GM12878 (cell line): ENCODE measurements at regions not wholly inside any gene's neighbourhood (a gene's known extent, or its start where the extent isn't known, plus 50 kb on each side); places are given as distances from the start of the nearest gene placed in this dataset.

Experiments
- ATAC-seq: fragments of 200-7000 bp; cut with Tn5 transposase; 3 replicates; pipeline ENCODE4 v1.9.1; 2020; ENCODE audit warnings: mild to moderate bottlenecking, moderate library complexity
- BruUV-seq: library from RNA; stranded (reverse); fragments of 400-500 nt; replicated peaks from 2 replicates; lab custom pipeline; 2021; lab: Mats Ljungman, UMichigan
- CTCF ChIA-PET: fragments of 300-600 bp; sonication (Branson Sonifier 250); formaldehyde crosslinking; extraction: SDS; loops from one replicate; lab custom pipeline; 2021; ENCODE audit warnings: inconsistent platforms; lab: Yijun Ruan, JAX
- POLR2A ChIA-PET: fragments of 350-600 bp; formaldehyde crosslinking; extraction: SDS; loops from one replicate; lab custom pipeline; 2021; ENCODE audit warnings: inconsistent platforms; lab: Charles Lee
- RAD21 ChIA-PET: fragments of 300-600 bp; sonication (Branson Sonifier 250); formaldehyde crosslinking; loops from one replicate; lab custom pipeline; 2023; ENCODE audit warnings: antibody characterized with exemption; ENCODE audit not compliant: unreplicated experiment; lab: Charles Lee
- SMC1A ChIA-PET: fragments of 300-600 bp; sonication (Branson Sonifier 250); formaldehyde crosslinking; loops from one replicate; lab custom pipeline; 2023; ENCODE audit not compliant: unreplicated experiment, uncharacterized antibody; lab: Charles Lee
- DNase-seq: peaks from one replicate; pipeline ENCODE4 v3.0.0-alpha.2; 2011; ENCODE audit warnings: low read depth, low spot score
- FAIRE-seq: peaks from 3 replicates; lab custom pipeline; 2011; peaks lifted over from hg19 to GRCh38; lab: Jason Lieb, UNC
- H2AFZ ChIP-seq: 2 replicates; pipeline ENCODE4 v1.6.0; 2011; ENCODE audit warnings: low read depth, low read length, control low read depth; ENCODE audit not compliant: control insufficient read depth
- H3K27ac ChIP-seq: 2 replicates; pipeline ENCODE4 v1.5.1; 2011; ENCODE audit warnings: control low read depth; ENCODE audit not compliant: control insufficient read depth, insufficient read depth
- H3K27me3 ChIP-seq, 2 experiments: replicated peaks in 1 of 2; 2 replicates each; pipeline versions ENCODE4 v1.6.0 to v1.6.1; 2011; ENCODE audit warnings: low read length in 1 of 2; ENCODE audit not compliant: control insufficient read depth in 2 of 2, insufficient read depth in 2 of 2
- H3K36me3 ChIP-seq, 2 experiments: 2 replicates each; pipeline ENCODE4 v1.5.1; 2011; ENCODE audit warnings: low read length in 1 of 2; ENCODE audit not compliant: control insufficient read depth in 2 of 2, insufficient read depth in 2 of 2
- H3K4me1 ChIP-seq: 2 replicates; pipeline ENCODE4 v1.6.1; 2011; ENCODE audit warnings: mild to moderate bottlenecking, low read length, moderate library complexity, mixed read lengths; ENCODE audit not compliant: control insufficient read depth, insufficient read depth
- H3K4me2 ChIP-seq: 2 replicates; pipeline ENCODE4 v1.6.0; 2011; ENCODE audit warnings: control low read depth; ENCODE audit not compliant: control insufficient read depth, insufficient read depth
- H3K4me3 ChIP-seq: fragments of 200-600 bp; sonication (generic); 2 replicates; pipeline ENCODE4 v1.5.1; 2016
- H3K79me2 ChIP-seq: 2 replicates; pipeline ENCODE4 v1.6.0; 2011; ENCODE audit warnings: low read length; ENCODE audit not compliant: control insufficient read depth, insufficient read depth
- H3K9ac ChIP-seq: 2 replicates; pipeline ENCODE4 v1.8.0; 2011; ENCODE audit warnings: low read length, control low read depth, mixed read lengths; ENCODE audit not compliant: control insufficient read depth, insufficient read depth
- H3K9me3 ChIP-seq: replicated peaks from 3 replicates; pipeline ENCODE4 v1.5.1; 2011; ENCODE audit warnings: mild to moderate bottlenecking, low read length; ENCODE audit not compliant: control insufficient read depth, insufficient read depth
- H4K20me1 ChIP-seq: 2 replicates; pipeline ENCODE4 v1.6.0; 2011; ENCODE audit not compliant: control insufficient read depth, insufficient read depth
- BRCA1 ChIP-seq: IDR thresholded peaks from 2 replicates; pipeline ENCODE4 v1.6.1; 2011; ENCODE audit warnings: low read depth, low read length, improper control_type of control experiment
- ETV6 ChIP-seq, 2 experiments: fragments of 450-650 bp in 1 of 2; IDR thresholded peaks in 1 of 2; conservative IDR thresholded peaks in 1 of 2; 2 replicates each; pipeline ENCODE4 v1.6.1; 2014; ENCODE audit warnings: antibody characterized with exemption in 1 of 2, borderline replicate concordance in 1 of 2, low read depth in 1 of 2, mild to moderate bottlenecking in 1 of 2, moderate library complexity in 1 of 2
- HDGF ChIP-seq: fragments of 450-650 bp; IDR thresholded peaks from 2 replicates; pipeline ENCODE4 v1.6.1; 2016; ENCODE audit warnings: antibody characterized with exemption
- JUND ChIP-seq: IDR thresholded peaks from 2 replicates; pipeline ENCODE4 v1.6.1; 2012; ENCODE audit warnings: low read depth, mild to moderate bottlenecking, low read length, improper control_type of control experiment, moderate library complexity
- SMARCA5 ChIP-seq: fragments of 450-650 bp; IDR thresholded peaks from 2 replicates; pipeline ENCODE4 v1.6.1; 2017; ENCODE audit warnings: mild to moderate bottlenecking
- SMC3 ChIP-seq: IDR thresholded peaks from 2 replicates; pipeline ENCODE4 v1.6.1; 2011; ENCODE audit warnings: low read length, improper control_type of control experiment, borderline replicate concordance
- SRF ChIP-seq, 2 experiments: IDR thresholded peaks; 2 replicates each; pipeline ENCODE4 v1.6.1; 2011; ENCODE audit warnings: low read depth in 2 of 2, low read length in 2 of 2, mild to moderate bottlenecking in 1 of 2, moderate library complexity in 1 of 2
- STAT1 ChIP-seq: fragments of 450-650 bp; conservative IDR thresholded peaks from 2 replicates; pipeline ENCODE4 v1.6.1; 2014; ENCODE audit warnings: antibody characterized with exemption, mild to moderate bottlenecking
- SUPT20H ChIP-seq: IDR thresholded peaks from 2 replicates; pipeline ENCODE4 v1.6.1; 2011; ENCODE audit warnings: low read depth, mild to moderate bottlenecking, low read length, moderate library complexity, borderline replicate concordance; ENCODE audit not compliant: control insufficient read depth
- ZNF384 ChIP-seq: IDR thresholded peaks from 2 replicates; pipeline ENCODE4 v1.6.1; 2012; ENCODE audit warnings: low read depth, mild to moderate bottlenecking, low read length, improper control_type of control experiment, borderline replicate concordance
- WGBS: methylation state at CpG from one replicate; pipeline ENCODE4 v1.1.6; 2016; ENCODE audit warnings: low lambda C conversion rate; ENCODE audit not compliant: insufficient replicate concordance, insufficient coverage; ENCODE audit errors: missing lambda C conversion rate; 5-methylcytosine and 5-hydroxymethylcytosine counted together
- in situ Hi-C: fragments of 300-500 bp; cut with MboI; formaldehyde crosslinking; loops from 9 replicates; pipeline ENCODE4 v1.14.3; 2018; ENCODE audit warnings: mixed read lengths
- intact Hi-C: fragments of 100-400 bp; cut with micrococcal nuclease; formaldehyde crosslinking; loops from one replicate; pipeline ENCODE4 v1.14.2; 2022; ENCODE audit not compliant: unreplicated experiment
- TF ChIP-seq, protein P1 (sequence below), 3 experiments: IDR thresholded peaks in 2 of 3; conservative IDR thresholded peaks in 1 of 3; 2 replicates each; pipeline ENCODE4 v1.5.1; 2011; ENCODE audit warnings: low read depth in 3 of 3, low read length in 3 of 3, mild to moderate bottlenecking in 3 of 3, control low read depth in 2 of 3, moderate library complexity in 2 of 3, inconsistent platforms in 1 of 3, mixed read lengths in 1 of 3; ENCODE audit not compliant: control insufficient read depth in 2 of 3, insufficient read depth in 1 of 3; ENCODE audit errors: extremely low read depth in 1 of 3
- TF ChIP-seq, protein P2 (sequence below): IDR thresholded peaks from 2 replicates; pipeline ENCODE4 v1.6.1; 2011; ENCODE audit warnings: low read depth, mild to moderate bottlenecking, low read length, moderate library complexity, borderline replicate concordance; ENCODE audit errors: extremely low read depth
- TF ChIP-seq, protein P3 (sequence below): fragments of 450-650 bp; IDR thresholded peaks from 2 replicates; pipeline ENCODE4 v1.6.1; 2014; ENCODE audit warnings: mild to moderate bottlenecking

DNA sequence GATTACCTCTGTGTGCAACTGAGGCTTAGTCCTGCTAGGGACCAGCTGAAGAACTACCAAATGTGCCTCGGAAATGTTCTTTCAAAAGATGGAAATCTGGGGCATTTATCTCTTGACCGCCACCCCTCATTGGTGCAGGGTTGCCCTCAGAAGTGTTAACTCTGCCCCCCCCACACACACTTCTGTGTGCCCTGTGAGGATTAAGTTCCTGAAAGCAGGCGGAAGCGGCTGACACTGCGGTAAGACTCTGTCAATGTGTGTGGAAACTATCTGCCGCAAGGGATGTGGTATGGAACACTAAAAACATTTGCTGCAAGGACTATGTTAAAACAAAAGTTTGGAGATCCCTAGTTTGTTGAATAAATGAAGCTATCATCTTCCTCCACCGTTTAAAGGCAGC, 106.9 kb upstream of the NDP start:
- Histone ChIP-seq H3K36me3 (no peaks in the 10 kb centered on the region), H4K20me1 (no peaks in the 10 kb centered on the region), H3K27ac (no peak overlapping the region), H3K79me2 (no peaks in the 10 kb centered on the region), H3K4me1 (no peaks in the 10 kb centered on the region), H2AFZ (no peak overlapping the region), H3K9ac (no peak overlapping the region), H3K4me2 (no peak overlapping the region), H3K9me3 (no peaks in the 10 kb centered on the region), H3K4me3 (no peak overlapping the region), H3K27me3 (no peaks in the 10 kb centered on the region)
- TF ChIP-seq, protein P1, sequence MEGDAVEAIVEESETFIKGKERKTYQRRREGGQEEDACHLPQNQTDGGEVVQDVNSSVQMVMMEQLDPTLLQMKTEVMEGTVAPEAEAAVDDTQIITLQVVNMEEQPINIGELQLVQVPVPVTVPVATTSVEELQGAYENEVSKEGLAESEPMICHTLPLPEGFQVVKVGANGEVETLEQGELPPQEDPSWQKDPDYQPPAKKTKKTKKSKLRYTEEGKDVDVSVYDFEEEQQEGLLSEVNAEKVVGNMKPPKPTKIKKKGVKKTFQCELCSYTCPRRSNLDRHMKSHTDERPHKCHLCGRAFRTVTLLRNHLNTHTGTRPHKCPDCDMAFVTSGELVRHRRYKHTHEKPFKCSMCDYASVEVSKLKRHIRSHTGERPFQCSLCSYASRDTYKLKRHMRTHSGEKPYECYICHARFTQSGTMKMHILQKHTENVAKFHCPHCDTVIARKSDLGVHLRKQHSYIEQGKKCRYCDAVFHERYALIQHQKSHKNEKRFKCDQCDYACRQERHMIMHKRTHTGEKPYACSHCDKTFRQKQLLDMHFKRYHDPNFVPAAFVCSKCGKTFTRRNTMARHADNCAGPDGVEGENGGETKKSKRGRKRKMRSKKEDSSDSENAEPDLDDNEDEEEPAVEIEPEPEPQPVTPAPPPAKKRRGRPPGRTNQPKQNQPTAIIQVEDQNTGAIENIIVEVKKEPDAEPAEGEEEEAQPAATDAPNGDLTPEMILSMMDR (IDR thresholded peaks at IDR 0.05 in 2 of 3, conservative IDR thresholded peaks at IDR 0.05 in 1 of 3; ENCODE audit: control insufficient read depth in 2 of 3, extremely low read depth in 1 of 3, insufficient read depth in 1 of 3, low read depth in 3 of 3, low read length in 3 of 3), result no peak
- TF ChIP-seq BRCA1 (no peak), STAT1 (no peak), SRF (IDR thresholded peaks at IDR 0.05; ENCODE audit: low read depth in 2 of 2, low read length in 2 of 2) (no peak), HDGF (no peak), SMC3 (no peak), ETV6 (conservative IDR thresholded peaks at IDR 0.05 in 1 of 2, IDR thresholded peaks at IDR 0.05 in 1 of 2; ENCODE audit: borderline replicate concordance in 1 of 2, low read depth in 1 of 2) (no peak), SMARCA5 (no peak), ZNF384 (no peak), JUND (no peak), SUPT20H (no peak)
- TF ChIP-seq, protein P2, sequence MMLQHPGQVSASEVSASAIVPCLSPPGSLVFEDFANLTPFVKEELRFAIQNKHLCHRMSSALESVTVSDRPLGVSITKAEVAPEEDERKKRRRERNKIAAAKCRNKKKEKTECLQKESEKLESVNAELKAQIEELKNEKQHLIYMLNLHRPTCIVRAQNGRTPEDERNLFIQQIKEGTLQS, result no peak
- TF ChIP-seq, protein P3, sequence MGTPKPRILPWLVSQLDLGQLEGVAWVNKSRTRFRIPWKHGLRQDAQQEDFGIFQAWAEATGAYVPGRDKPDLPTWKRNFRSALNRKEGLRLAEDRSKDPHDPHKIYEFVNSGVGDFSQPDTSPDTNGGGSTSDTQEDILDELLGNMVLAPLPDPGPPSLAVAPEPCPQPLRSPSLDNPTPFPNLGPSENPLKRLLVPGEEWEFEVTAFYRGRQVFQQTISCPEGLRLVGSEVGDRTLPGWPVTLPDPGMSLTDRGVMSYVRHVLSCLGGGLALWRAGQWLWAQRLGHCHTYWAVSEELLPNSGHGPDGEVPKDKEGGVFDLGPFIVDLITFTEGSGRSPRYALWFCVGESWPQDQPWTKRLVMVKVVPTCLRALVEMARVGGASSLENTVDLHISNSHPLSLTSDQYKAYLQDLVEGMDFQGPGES, result no peak
- in situ Hi-C loops, result no loop called here
- no peak for DNase-seq
- ChIA-PET CTCF (no interaction called here), SMC1A (no interaction called here), RAD21 (no interaction called here), POLR2A (no interaction called here)
- 77% methylated on average over 7 of the region's 7 CpGs for WGBS
- no peak for FAIRE-seq
- intact Hi-C loops, result no loop called here
- no peak for ATAC-seq
- BruUV-seq, result no TSS peak
